B cell (primary cell): ENCODE measurements at regions not wholly inside any gene's neighbourhood (a gene's known extent, or its start where the extent isn't known, plus 50 kb on each side); places are given as distances from the start of the nearest gene placed in this dataset.

ENCODE experiments used
- ATAC-seq: fragments of 200-7000 bp; cut with Tn5 transposase; one replicate; pipeline ENCODE4 v1.10.0; 2021; ENCODE audit warnings: low read depth, mild to moderate bottlenecking, moderate number of reproducible peaks, moderate library complexity
- CTCF ChIA-PET: fragments of 350-600 bp; sonication (Branson Sonifier 250); formaldehyde crosslinking; loops from one replicate; lab custom pipeline; 2021; ENCODE audit warnings: antibody characterized with exemption, inconsistent platforms; lab: Charles Lee
- POLR2A ChIA-PET: fragments of 350-600 bp; sonication (Branson Sonifier 250); formaldehyde crosslinking; loops from one replicate; lab custom pipeline; 2021; ENCODE audit warnings: antibody characterized with exemption; lab: Charles Lee
- DNase-seq: peaks from one replicate; pipeline ENCODE4 v3.0.0; 2013
- H2AFZ ChIP-seq: 2 replicates; pipeline ENCODE4 v1.6.1; 2012; ENCODE audit warnings: mild to moderate bottlenecking, low read depth, low read length; ENCODE audit not compliant: insufficient read depth, poor library complexity, severe bottlenecking
- H3K27ac ChIP-seq, 2 donors: 1 replicate in 1 of 2; 2 replicates in 1 of 2; pipeline ENCODE4 v1.5.1; 2012 to 2013; ENCODE audit warnings: low read length in 2 of 2, mild to moderate bottlenecking in 2 of 2, moderate library complexity in 1 of 2
- H3K27me3 ChIP-seq, 4 experiments: fragments of 200-600 bp in 1 of 4; sonication (generic) in 1 of 4; replicated peaks in 1 of 4; 1 replicate in 2 of 4; 2 replicates in 2 of 4; pipeline versions ENCODE4 v1.6.1 to v1.7.0; 2013 to 2016; ENCODE audit warnings: low read length in 3 of 4, mild to moderate bottlenecking in 2 of 4, mixed read lengths in 1 of 4, moderate library complexity in 1 of 4; ENCODE audit not compliant: insufficient read depth in 4 of 4, control insufficient read depth in 3 of 4; ENCODE audit errors: control extremely low read depth in 1 of 4
- H3K36me3 ChIP-seq, 2 experiments: replicated peaks in 1 of 2; 1 replicate in 1 of 2; 2 replicates in 1 of 2; pipeline versions ENCODE4 v1.6.1 to v1.7.1; 2013; ENCODE audit warnings: low read length in 1 of 2; ENCODE audit not compliant: insufficient read depth in 2 of 2, control insufficient read depth in 1 of 2; ENCODE audit errors: control extremely low read depth in 1 of 2, extremely low read depth in 1 of 2
- H3K4me1 ChIP-seq, 2 donors: fragments of 200-600 bp in 1 of 2; sonication (generic) in 1 of 2; 1 replicate in 1 of 2; 2 replicates in 1 of 2; pipeline versions ENCODE4 v1.5.1 to v1.6.1; 2013 to 2017; ENCODE audit warnings: low read length in 2 of 2; ENCODE audit not compliant: control insufficient read depth in 2 of 2, insufficient read depth in 2 of 2
- H3K4me2 ChIP-seq: replicated peaks from 2 replicates; pipeline ENCODE3; 2012; ENCODE audit warnings: mild to moderate bottlenecking, low read depth, low read length; ENCODE audit not compliant: poor library complexity, severe bottlenecking
- H3K4me3 ChIP-seq, 5 experiments: fragments of 200-600 bp in 1 of 5; sonication (generic) in 1 of 5; 1 replicate in 3 of 5; 2 replicates in 2 of 5; pipeline versions ENCODE4 v1.5.1 to v1.7.0; 2011 to 2016; ENCODE audit warnings: low read length in 4 of 5, mild to moderate bottlenecking in 4 of 5, low read depth in 2 of 5, control low read depth in 1 of 5, moderate library complexity in 1 of 5; ENCODE audit not compliant: insufficient read depth in 1 of 5; ENCODE audit errors: control extremely low read depth in 1 of 5, extremely low read depth in 1 of 5
- H3K79me2 ChIP-seq: fragments of 200-600 bp; sonication (generic); one replicate; pipeline ENCODE4 v1.6.0; 2016; ENCODE audit warnings: low read length; ENCODE audit not compliant: control insufficient read depth, insufficient read depth
- H3K9ac ChIP-seq: fragments of 200-600 bp; sonication (generic); 2 replicates; pipeline ENCODE4 v1.6.1; 2017; ENCODE audit warnings: mild to moderate bottlenecking, low read length, moderate library complexity
- H3K9me3 ChIP-seq, 3 donors: one replicate each; pipeline versions ENCODE4 v1.6.1 to v1.7.1; 2013; ENCODE audit warnings: low read length in 2 of 3; ENCODE audit not compliant: control insufficient read depth in 2 of 3, insufficient read depth in 1 of 3; ENCODE audit errors: control extremely low read depth in 1 of 3
- H4K20me1 ChIP-seq: 2 replicates; pipeline ENCODE4 v1.6.0; 2012; ENCODE audit warnings: mild to moderate bottlenecking, low read length; ENCODE audit not compliant: insufficient read depth, control insufficient read depth, poor library complexity, severe bottlenecking
- H3K27ac Mint-ChIP-seq: one replicate; pipeline ENCODE4 v1.8.0; 2021; ENCODE audit warnings: mixed read lengths
- H3K27me3 Mint-ChIP-seq: one replicate; pipeline ENCODE4 v1.8.0; 2021; ENCODE audit warnings: mixed read lengths
- H3K4me1 Mint-ChIP-seq: one replicate; pipeline ENCODE4 v1.8.0; 2021; ENCODE audit warnings: mixed read lengths
- H3K4me3 Mint-ChIP-seq: one replicate; pipeline ENCODE4 v1.8.0; 2021; ENCODE audit warnings: mixed read lengths
- H3K9me3 Mint-ChIP-seq: one replicate; pipeline ENCODE4 v1.8.0; 2022; ENCODE audit warnings: mixed read lengths; ENCODE audit not compliant: insufficient read depth
- CTCF ChIP-seq: fragments of 200-600 bp; IDR thresholded peaks from one replicate; pipeline ENCODE4 v1.8.0; 2022; ENCODE audit warnings: antibody characterized with exemption, mild to moderate bottlenecking
- EZH2 ChIP-seq: IDR thresholded peaks from 2 replicates; pipeline ENCODE4 v1.6.1; 2012; ENCODE audit warnings: borderline replicate concordance, low read depth, mild to moderate bottlenecking, moderate library complexity, low read length; ENCODE audit not compliant: insufficient read depth, poor library complexity, severe bottlenecking
- WGBS: methylation state at CpG from one replicate; pipeline ENCODE4 v1.1.5; 2013; ENCODE audit warnings: missing lambda C conversion rate; ENCODE audit not compliant: insufficient coverage; 5-methylcytosine and 5-hydroxymethylcytosine counted together
- intact Hi-C: fragments of 100-400 bp; cut with micrococcal nuclease; formaldehyde crosslinking; loops from one replicate; pipeline ENCODE4 v1.10.0; 2022

DNA sequence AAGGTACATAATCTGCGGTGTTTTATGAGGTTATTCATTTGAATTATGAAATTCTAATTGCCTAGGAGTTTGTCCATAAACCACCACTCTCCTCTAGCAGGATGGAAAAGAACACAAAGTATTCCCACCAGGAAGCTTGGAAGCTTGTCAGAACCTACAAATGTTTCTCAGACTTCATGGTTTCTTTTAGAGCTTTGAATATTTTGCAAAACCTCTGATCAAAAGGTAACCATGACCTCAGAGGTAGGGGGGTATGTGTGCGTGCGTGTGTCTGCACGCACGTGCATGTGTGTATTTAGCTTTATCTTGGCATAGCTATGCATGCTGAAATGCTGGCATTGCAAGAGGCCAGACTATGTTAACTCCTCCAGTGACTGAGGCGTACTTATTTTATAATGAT is 847.0 kb downstream of the TLE1 start:
- no peaks in the 10 kb centered on the region for H3K27me3 Mint-ChIP-seq
- Histone ChIP-seq H3K36me3 (no peaks in the 10 kb centered on the region), H3K9me3 (no peaks in the 10 kb centered on the region), H3K4me1 (no peaks in the 10 kb centered on the region), H3K27ac (no peak overlapping the region), H3K4me2 (no peak overlapping the region), H4K20me1 (no peaks in the 10 kb centered on the region), H3K27me3 (no peaks in the 10 kb centered on the region), H3K9ac (no peak overlapping the region), H3K79me2 (no peaks in the 10 kb centered on the region), H3K4me3 (no peak overlapping the region), H2AFZ (no peak overlapping the region)
- CTCF ChIA-PET = no interaction called here
- 94% methylated on average over 4 of the region's 6 CpGs for WGBS
- intact Hi-C loops = no loop called here
- TF ChIP-seq CTCF = no peak
- no peak for TF ChIP-seq EZH2
- no peak overlapping the region for H3K4me3 Mint-ChIP-seq
- no peaks in the 10 kb centered on the region for H3K4me1 Mint-ChIP-seq
- DNase-seq (no peak), ATAC-seq (no peak)
- POLR2A ChIA-PET = no interaction called here
- peaks cover 2% of the 10 kb centered on the region for H3K9me3 Mint-ChIP-seq
- H3K27ac Mint-ChIP-seq = no peak overlapping the region

DNA sequence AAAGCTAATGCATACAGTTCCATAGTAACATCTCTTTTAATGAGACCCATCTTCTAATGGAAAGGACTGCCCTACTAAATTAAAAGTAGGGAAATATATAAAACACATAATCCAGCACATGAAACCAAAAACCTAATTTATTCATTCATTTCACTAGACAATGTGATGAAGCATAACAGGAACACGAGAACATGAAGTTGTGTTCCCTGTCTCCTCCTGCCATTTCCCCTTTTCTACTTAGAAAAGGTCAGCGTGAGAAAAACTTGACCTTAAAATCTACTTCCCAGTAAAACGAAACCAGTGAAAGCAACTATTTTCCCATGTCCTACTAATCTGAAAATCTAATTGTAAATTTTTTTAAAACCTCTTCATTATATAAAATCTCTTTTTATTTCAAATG is 847.5 kb downstream of the TLE1 start:
- Histone ChIP-seq H3K4me3 (no peak overlapping the region), H3K9ac (no peak overlapping the region), H3K36me3 (no peaks in the 10 kb centered on the region), H3K27me3 (no peaks in the 10 kb centered on the region), H3K27ac (no peak overlapping the region), H3K4me1 (no peaks in the 10 kb centered on the region), H3K9me3 (no peaks in the 10 kb centered on the region), H4K20me1 (no peaks in the 10 kb centered on the region), H3K79me2 (no peaks in the 10 kb centered on the region), H3K4me2 (no peak overlapping the region), H2AFZ (no peak overlapping the region)
- H3K4me3 Mint-ChIP-seq = no peak overlapping the region
- H3K27me3 Mint-ChIP-seq = no peaks in the 10 kb centered on the region
- TF ChIP-seq EZH2 (no peak), CTCF (no peak)
- ChIA-PET CTCF (no interaction called here), POLR2A (no interaction called here)
- no peaks in the 10 kb centered on the region for H3K4me1 Mint-ChIP-seq
- 14% methylated on average over 1 of the region's 3 CpGs for WGBS
- intact Hi-C loops = no loop called here
- H3K9me3 Mint-ChIP-seq = peaks cover 2% of the 10 kb centered on the region
- no peak for DNase-seq
- H3K27ac Mint-ChIP-seq = no peak overlapping the region
- no peak for ATAC-seq
